ENCODE measurements at regions not wholly inside any gene's neighbourhood (a gene's known extent, or its start where the extent isn't known, plus 50 kb on each side); places are given as distances from the start of the nearest gene placed in this dataset.
"Not testable (repeated sequence)": the region's sequence is repeated elsewhere in the genome, so short reads cannot be mapped to it uniquely, and the experiment has no call there.

DNA sequence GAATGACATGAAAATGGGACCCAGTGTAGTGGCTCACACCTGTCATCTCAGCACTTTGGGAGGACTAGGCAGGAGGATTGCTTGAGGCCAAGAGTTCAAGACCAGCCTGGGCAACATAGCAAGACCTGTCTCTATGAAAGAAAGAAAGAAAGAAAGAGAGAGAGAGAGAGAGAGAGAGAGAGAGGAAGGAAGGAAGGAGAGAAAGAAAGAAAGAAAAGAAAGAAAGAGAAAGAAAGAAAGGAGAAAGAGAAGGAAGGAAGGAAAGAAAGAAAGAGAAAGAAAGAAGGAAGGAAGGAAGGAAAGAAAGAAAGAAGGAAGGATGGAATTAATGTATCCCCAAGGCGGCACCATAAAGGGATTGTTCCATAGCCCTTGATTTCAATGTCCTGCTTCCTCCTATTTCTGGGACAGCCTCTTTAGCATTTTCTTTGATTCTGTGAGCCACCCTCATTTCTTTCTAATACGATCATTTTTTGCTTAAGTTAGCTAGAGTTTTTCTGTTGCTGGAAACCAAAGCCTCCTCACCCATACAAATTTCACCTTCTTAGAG is 85.4 kb upstream of the CTNNA1 start:
- ATAC-seq; DNase-seq; intact Hi-C loops (cut with DNase I, micrococcal nuclease): not testable (repeated sequence)

DNA sequence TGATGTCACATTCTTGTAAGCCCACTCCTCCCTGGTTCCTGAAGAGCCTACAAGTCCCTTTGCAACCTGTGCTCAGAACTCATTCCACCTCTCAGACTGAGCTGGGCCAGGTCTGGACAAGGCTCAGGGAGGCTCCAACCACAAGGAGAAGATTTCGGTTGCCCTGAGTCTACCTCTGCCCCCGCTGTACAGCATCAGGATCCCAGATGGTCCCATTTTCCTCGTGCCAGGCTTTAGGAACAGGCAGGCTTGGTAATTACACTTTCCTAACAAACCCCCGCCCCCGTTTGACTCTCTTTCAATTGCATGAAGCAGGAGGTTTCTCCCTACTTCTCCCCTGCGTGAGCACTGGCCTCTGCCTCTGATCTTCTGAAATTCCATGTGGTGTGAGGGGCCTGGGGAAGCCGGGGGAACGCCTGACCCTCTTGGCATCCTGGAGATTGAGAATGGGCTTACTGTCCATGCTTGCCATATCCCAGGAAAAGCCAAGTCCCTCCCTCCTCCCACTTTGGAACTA is 86.9 kb upstream of the CTNNA1 start:
- intact Hi-C loops (cut with DNase I, micrococcal nuclease): no loop called here
- no peak for DNase-seq
- no peak for ATAC-seq

DNA sequence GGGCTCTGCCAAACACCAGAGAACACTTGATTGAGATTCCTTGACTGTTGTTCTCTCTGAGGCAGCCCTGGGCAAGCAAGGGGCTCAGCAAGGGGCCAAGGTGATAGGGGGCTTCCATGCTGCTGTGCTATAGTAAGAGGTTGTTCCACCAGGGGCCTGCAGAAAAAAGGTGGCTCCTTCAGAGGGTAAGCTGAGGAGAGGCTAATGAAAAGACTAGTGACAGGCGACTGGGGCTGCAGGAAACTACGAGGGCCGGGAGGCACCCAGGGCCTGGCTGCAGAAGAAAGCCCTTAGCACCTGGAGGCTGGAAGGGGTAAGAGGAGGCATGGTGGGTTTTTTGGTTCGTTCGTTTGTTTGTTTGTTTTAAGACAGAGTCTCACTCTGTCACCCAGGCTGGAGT is 88.0 kb upstream of the CTNNA1 start:
- DNase-seq: no peak

DNA sequence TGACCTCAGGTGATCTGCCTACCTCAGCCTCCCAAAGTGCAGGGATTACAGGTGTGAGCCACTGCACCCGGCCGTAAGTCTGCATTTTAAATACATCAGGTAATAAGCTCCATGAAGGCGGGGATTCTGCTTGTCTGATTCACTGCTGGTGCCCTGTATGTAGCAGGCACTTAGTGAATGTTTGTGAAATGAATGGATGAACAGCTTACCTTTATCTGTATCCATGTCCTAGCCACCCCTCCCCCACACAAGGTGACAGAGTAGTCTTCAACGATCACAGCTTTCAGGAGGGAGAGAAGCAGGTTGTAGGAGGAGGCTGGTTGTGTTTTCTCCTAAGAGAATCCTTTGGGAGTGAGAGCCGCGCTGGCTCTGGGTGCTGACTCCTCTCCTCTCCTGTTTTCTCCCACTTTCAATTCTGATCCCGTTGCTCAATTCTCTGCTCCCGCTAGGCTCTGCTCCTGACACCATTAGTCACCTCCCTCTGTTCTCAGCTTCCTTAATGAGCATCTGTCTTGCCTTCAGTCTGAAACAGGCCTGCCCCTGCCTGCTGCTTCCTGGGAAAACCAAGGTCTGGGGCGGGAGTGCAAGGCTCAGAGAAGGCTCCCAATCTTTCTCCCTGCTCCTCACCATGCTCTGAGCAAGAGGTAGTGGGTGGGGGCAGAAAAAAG is 88.8 kb upstream of the CTNNA1 start:
- ATAC-seq (no peak), DNase-seq (no peak)
- intact Hi-C loops (cut with DNase I, micrococcal nuclease): no loop called here

More for the DNA sequence above, 88.0 kb upstream of the CTNNA1 start:
- intact Hi-C loops (cut with DNase I, micrococcal nuclease): no loop called here
- no peak for ATAC-seq

DNA sequence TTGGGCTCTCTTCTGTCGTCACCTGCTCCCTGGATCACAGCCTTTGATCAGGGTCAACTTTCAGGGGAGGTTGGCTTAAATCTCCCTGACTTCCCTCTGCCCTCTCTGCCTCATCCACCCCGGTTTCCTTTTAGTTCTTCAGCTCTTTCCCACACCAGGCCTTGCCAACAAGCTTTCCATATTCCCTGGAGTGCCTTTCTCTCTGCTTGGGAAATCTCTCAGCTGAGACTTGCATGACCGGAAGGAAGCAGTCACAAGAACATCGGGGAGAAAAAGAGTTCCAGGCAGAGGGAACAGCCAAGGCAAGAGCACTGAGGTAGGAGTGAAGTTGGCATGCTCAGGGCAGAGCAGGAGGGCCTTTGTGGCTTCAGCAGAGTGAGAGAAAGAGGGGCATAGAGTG is 88.4 kb upstream of the HSPA9 start:
- no peak for ATAC-seq
- DNase-seq: no peak
- intact Hi-C loops (cut with DNase I, micrococcal nuclease): no loop called here

DNA sequence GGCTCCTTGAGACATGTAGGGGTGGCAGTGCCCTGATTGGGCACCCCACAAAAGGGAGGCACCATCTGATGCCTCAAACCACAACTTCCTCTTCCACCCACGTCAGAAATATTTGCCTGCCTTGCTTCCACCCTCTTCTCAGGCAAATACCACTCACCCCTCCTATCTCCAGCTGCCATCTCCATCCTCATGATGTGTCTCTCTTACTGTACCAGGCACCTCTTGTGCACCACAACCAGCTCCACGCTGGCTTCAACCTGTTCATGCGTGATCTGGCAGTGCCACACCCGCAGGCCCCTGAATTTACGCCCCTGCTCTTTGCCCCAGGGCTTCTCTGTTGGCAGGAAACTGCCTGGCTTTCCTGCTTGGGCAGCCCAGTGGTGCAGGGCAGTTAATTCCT is 87.8 kb upstream of the HSPA9 start:
- intact Hi-C loops (cut with DNase I, micrococcal nuclease): no loop called here
- DNase-seq: no peak

DNA sequence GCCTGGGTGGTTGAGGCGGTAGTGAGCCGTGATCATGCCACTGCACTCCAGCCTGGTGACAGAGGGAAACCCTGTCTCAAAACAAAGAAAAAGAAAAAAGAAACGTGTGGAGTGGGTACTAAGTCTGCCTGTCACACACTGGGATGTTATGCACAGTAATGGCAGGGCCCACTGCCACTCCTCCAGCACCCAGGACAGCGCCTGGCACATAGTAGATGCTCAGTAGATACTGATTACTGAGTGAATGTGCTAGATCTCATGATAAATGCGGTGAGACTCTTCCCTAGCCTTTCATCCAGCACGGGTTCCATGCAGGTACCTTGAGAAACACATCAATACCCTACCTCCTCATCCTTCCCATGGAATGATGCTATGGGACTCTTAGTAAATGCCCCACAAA is 87.4 kb upstream of the HSPA9 start:
- DNase-seq: no peak
- ATAC-seq: no peak
- intact Hi-C loops (cut with DNase I, micrococcal nuclease): no loop called here

More for the DNA sequence above, 87.8 kb upstream of the HSPA9 start:
- ATAC-seq: peak; percentile 65

DNA sequence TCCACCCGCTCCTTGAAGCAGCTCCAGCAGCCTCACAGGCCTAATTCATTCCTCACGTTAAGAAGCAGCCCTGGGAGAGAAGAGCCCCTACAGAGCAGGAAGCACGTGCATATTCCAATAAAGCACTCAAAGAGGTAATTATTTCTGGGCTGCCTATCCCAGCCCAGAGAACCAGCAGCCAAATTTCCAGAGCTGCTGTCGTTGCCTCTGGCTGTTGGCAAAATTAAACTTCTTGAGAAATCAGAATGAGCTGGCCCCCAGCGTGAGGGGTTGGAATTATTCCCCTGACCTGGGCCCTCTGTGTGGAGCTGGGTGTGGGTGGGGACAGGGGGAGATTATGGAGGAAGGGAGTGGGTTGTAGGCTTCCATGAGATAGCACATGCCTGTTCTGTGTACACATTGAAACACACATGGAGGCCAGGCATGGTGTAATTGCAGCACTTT is 86.8 kb upstream of the HSPA9 start:
- ATAC-seq (no peak), DNase-seq (no peak)
- intact Hi-C loops (cut with DNase I, micrococcal nuclease): no loop called here

DNA sequence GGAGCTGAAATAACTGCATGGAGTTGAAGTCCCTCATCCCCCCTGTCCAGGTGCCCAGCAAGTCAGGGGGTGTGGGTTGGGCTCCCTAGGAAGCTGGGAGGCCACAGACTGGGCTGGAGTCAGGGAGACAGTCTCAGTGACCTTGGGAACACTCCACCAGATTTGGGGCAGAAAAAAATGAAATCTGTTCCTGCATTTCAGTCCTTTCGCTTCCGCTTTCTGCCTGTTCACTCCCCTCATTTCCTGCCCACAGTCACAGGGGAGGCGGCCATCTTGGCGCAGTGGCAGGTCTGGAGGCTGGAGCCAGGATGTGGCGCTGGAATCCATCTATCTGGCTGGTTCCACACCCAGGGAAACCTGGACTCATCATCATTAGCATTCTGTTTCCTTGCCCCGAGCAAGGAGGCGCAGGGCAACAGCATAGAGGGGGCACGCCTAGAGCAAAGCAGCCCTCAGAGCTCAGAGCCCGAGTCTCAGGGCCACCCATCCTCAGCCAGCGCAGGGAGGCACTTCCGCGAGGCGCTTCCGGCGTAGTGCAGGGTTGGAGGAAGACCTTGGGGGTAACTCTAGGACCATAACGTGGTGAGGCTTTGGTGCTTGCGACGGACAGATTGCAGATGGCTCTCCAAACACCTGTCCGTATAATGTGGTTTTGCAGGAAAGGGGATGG is 86.2 kb upstream of the HSPA9 start:
- ATAC-seq (no peak), DNase-seq (no peak)

DNA sequence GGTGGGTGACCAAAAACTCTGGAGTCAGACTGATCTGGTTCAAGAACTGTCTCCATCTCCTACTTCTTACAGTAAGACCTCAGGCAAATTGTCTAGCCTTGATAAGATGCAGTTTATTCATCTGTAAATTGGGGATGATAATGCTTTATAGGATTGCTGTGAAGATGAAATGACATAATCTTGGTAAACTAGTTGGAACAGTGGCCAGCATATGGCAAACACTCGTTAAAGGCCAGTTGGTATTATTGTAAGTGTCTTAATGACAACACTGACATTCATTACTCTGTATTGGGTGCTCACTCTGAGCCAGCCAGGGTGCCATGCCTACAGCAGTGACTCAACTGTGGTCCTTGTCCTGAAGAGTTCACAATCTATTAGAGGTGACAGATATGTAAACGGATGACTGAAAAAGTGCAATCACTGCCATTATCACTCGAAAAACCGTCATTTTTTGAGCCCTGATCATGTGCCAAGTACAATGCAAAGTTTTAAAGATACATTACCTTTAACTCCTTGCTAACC is 84.9 kb upstream of the HSPA9 start:
- ATAC-seq (no peak), DNase-seq (no peak)
- intact Hi-C loops (cut with DNase I, micrococcal nuclease): no loop called here

More for the DNA sequence above, 86.2 kb upstream of the HSPA9 start:
- intact Hi-C loops (cut with DNase I, micrococcal nuclease): no loop called here

DNA sequence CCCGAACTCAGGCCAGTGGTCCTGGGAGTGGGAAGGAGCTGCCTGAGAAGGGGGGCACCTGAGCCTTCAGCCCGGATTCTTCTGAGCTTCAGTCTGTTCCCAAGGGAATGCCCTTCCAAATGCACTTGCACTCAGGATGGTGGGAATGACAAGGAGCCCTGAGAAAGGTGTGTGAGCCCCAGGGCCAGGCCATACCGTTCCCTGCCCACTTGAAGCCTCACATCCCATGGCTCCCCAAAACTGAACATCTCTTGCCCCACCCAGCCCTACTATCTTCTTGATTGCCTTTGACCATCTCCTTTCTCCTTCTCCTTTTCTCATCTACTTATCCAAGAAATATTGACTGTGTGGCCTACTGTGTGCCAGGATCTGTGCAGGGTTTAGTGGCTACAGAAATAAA is 84.4 kb upstream of the HSPA9 start:
- ATAC-seq (no peak), DNase-seq (no peak)
- intact Hi-C loops (cut with DNase I, micrococcal nuclease): no loop called here

DNA sequence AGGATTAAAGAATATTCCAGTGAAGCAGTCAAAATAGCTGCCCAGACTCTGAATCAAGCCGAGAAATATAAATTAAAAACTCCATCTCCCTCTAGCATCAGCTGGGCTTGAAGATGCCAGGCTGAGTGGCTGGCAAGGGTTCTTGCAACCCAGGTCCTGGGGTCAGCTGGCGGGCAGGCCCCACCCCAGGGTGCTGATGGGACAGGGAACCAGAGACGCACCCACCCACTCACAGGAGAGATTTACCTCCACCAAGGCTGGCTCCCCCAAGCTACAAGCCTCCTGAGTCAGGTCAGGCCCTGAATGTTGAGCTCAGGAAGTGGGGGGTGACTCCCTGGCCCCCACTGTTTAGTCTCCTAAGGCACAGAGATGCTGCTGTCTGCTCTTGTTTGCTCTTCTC is 83.9 kb upstream of the HSPA9 start:
- ATAC-seq (no peak), DNase-seq (no peak)
- intact Hi-C loops (cut with DNase I, micrococcal nuclease): no loop called here

DNA sequence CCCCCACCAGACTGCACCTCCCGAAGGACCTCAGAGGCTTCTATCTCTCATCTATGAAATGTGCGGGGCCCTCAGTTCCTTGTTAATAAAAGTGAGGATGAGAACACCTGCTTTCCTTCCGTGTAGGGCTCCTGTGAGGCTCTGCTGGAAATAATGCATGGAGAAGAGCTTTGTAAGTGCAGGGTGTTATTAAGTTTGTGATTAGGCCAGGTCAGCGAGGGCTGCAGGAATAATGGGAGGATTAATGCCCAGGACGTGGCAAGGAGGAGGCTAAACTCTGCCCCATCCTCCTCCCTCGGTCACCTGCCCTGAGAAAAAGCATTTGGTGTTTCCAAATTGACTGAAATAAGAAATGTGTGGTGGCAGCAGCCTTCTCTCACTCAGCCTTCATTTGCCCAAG is 83.5 kb upstream of the HSPA9 start:
- DNase-seq (no peak), ATAC-seq (no peak)
- intact Hi-C loops (cut with DNase I, micrococcal nuclease): no loop called here

DNA sequence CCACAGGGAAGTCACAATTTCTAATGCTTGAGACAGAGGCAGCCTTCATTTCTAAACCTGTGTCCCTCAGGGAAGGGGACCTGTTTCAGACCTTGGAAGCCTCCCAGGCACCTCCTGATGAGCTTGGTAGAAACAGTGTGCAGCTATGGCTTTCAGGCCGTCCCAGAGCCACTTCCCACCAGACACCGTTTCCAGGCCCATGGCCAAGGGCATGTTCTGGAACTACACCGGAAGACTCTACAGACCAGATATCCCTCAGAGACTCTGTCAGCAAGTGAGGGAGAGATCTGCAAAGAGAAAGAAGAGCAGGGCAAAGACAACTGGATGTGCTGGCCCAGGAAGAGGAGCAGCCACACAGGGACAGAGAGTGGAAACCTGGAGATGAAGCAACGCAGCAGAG is 82.2 kb upstream of the HSPA9 start:
- intact Hi-C loops (cut with DNase I, micrococcal nuclease): no loop called here
- ATAC-seq (no peak), DNase-seq (no peak)

DNA sequence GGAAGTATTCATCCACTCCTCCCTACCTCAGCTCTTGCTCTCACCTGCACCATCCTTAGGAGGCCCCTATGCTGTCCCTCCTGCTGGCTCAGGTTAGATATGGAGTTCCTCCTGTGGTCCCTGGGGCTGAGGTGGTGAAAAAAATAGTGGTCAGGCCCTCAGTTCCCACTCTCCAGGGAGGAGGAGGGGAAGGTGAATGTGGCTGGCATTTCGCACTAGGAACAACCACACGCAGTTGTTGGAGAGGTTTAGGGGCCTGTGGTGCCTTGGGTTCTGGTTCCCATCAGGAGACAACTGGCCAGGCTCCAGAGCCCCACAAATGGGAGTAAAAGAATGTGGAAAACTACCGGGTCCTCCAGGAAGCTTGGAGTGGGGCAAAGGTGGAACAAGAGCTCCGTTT is 81.7 kb upstream of the HSPA9 start:
- ATAC-seq (no peak), DNase-seq (no peak)
- intact Hi-C loops (cut with DNase I, micrococcal nuclease): no loop called here

DNA sequence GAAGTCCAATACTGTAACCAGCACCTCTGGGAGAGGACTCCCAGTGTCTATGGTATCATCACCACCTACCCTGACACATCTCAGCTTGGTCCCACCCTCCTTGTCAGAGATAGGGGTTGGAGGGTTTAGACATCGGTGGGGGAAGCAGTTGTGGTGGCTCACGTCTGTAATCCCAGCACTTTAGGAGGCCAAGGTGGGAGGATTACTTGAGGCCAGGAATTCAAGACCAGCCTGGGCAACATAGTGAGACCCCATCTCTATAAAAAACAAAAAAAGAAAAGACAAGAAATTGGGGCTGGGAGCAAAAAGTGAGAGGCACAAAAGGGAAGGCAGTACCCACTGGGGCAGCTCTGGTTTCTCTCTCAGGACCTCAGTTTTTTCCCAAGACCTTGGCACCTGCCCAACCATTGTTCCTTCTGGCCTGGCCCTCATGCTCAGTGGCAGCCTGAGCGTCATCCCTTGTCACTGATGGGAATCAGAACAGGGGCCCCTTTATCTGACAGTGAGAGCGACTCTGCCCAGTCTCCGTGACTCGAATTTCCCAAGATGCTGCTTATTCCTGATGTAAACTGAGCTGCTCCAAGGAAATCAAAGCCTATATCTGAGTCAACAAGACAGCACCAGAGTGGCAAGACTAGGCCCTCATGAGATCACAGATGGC is 80.5 kb upstream of the HSPA9 start:
- ATAC-seq: no peak
- intact Hi-C loops (cut with DNase I, micrococcal nuclease): no loop called here
- DNase-seq: no peak

DNA sequence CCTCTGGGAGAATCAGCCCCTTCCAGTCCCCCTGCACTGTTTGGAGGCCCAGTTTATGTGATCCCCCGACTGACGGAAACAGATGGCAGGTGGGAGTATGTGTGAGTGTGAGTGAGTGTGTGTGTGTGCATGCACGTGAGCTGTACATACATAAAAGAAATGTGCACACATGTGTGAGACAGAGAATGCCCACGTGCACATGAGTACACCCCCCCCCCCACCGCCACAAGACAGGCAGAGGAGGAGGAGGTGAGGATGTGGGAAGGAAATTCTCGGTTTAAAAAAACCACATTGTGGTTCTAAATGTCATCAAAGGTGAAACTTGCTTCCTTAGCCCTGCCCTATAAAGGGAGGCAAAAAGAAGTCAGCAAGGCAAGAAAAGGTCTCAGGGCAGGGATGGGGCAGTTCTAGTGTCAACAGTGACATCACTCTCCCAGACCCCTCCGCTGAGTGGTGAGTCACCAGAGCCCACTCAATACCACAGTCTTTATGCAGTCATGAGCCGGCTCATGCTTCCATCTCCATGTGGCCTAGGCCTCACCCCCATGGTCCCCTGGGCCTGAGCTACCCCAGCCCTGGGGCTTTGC is 79.2 kb upstream of the HSPA9 start:
- ATAC-seq: no peak
- DNase-seq: peak in 1 of 2 donors; percentile 10

DNA sequence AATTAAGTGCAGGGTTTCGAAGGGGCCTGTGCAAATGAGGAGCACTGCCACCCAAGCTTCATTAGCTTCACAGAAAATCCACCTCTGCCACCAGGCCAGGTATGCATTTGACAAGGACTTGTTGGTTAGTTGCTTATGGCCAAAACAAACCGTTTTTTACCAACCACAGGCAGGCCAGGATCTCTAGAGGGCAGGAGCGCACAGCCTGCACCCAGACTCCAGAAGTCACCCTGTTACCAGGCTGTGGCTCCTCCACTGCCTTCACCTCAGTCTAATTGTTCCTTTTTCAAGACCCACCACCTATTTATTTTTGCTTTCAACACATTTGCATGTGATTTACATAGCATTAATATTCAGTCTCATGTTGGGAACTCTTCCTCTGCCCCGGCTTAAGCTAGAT is 78.3 kb upstream of the HSPA9 start:
- ATAC-seq: no peak
- intact Hi-C loops (cut with DNase I, micrococcal nuclease): no loop called here
- DNase-seq: no peak

More for the DNA sequence above, 79.2 kb upstream of the HSPA9 start:
- intact Hi-C loops (cut with DNase I, micrococcal nuclease): no loop called here

DNA sequence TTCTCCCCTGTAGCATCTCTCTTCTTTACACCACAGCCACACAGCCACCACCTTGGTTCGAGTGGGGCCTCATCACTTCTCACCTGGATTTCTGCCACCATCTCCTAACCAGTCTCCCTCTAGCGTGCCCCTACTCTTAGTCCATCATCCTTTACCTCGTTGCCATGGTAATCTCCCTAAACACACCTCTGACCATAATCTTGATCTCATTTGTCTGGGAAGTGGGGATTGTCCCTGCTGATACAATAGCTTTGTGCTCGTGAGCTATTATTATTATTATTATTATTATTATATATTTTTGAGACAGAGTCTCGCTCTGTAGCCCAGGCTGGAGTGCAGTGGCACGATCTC is 76.5 kb upstream of the HSPA9 start:
- no peak for ATAC-seq
- no peak for DNase-seq
- intact Hi-C loops (cut with DNase I, micrococcal nuclease): no loop called here

Measured in left colon (tissue), 2 donors.